ENCODE measurements at regions not wholly inside any gene's neighbourhood (a gene's known extent, or its start where the extent isn't known, plus 50 kb on each side); places are given as distances from the start of the nearest gene placed in this dataset.

GRCh38 chr7:9890092-9890491 is 1083.6 kb upstream of the PHF14 start:
- no peak for DNase-seq

- no peak for DNase-seq
Observed at GRCh38 chr7:9891056-9891455, 1082.6 kb upstream of the PHF14 start.

DNA sequence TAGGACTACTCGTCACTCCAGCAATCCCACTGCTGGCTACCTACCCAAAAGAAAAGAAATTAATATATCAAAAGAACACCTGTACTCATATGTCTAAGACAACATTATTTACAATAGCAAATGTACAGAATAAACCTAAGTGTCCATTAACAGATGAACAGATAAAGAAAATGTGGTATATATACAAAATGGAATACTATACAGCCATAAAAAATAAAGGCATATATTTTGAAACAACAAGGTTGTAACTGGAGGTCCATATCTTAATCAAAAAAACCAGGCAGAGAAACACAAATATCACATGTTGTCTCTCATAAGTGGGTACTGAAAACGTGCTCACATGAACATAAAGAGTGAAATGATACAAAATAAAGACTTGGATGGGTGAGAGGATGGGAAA is 1073.3 kb upstream of the PHF14 start:
- DNase-seq: no peak

GRCh38 chr7:9921326-9921725 is 1052.3 kb upstream of the PHF14 start:
- no peak for DNase-seq

GRCh38 chr7:9937944-9938631 is 1035.6 kb upstream of the PHF14 start:
- DNase-seq: no peak

DNA sequence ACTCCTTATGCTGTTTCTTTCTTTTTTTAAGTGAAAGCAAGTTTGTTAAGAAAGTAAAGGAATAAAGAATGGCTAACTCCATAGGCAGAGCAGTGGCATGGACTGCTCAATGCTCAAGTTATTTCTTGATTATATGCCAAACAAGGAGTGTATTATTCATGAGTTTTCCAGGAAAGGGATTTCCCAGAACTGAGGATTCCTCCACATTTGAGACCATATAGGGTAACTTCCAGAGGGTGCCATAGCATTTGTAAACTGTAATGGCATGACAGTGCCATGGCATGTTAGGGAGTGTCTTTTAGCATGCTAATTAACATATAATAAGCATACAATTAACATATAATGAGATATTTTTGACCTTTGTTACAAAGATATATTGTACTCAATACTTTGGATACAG is 1034.5 kb upstream of the PHF14 start:
- DNase-seq: no peak

- peak; percentile 44 for DNase-seq
Observed at GRCh38 chr7:9945131-9945530, 1028.5 kb upstream of the PHF14 start.

GRCh38 chr7:9945857-9946256 is 1027.8 kb upstream of the PHF14 start:
- peak; percentile 51 for DNase-seq

DNA sequence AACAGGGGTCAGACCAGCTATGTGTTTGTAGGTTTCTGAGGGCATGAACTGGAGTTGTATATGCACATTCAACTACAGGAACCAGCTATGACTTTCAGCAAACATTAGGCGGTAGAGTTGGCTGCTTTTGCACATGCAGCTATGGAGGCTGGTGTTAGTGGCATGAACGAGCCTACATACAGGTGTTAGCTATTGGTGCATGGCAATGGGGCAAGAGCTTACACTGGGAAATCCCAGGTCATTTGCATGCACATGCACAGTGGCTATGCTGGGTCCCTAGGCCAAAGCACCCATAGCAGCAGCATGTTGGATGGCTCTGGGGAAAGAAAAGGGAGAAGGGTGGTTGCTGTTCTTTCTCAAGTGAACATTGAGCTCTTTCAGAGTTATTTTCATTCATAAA is 1018.5 kb upstream of the PHF14 start:
- DNase-seq: no peak

GRCh38 chr7:9958486-9958885 is 1015.2 kb upstream of the PHF14 start:
- DNase-seq: no peak

DNA sequence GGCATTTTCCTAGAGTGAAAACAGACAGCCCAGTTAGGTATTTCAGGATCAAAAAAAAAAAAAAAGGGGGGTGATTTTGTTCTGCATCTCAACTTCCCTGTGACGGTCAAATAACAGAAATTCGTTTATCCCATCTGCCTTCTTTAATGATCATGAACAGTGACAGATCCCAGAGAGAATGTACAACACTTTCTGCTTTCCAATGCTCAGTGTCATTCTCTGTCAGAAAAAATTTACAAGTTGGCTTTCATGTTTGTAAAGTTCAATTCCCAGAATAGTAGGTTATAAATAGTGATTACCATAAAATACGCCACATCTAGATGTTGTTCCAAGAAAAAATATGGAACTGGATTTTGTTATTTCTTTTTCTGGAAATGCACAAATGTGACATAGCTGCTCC is 1013.2 kb upstream of the PHF14 start:
- DNase-seq: no peak

GRCh38 chr7:9961161-9961922 is 1012.3 kb upstream of the PHF14 start:
- no peak for DNase-seq

- no peak for DNase-seq
Observed at GRCh38 chr7:9962742-9963141, 1010.9 kb upstream of the PHF14 start.

- no peak for DNase-seq
Observed at GRCh38 chr7:9978106-9979064, 995.3 kb upstream of the PHF14 start.

GRCh38 chr7:9981742-9982349 is 991.8 kb upstream of the PHF14 start:
- DNase-seq: no peak

GRCh38 chr7:9983048-9983447 is 990.6 kb upstream of the PHF14 start:
- DNase-seq: no peak

GRCh38 chr7:10015687-10016086 is 958.0 kb upstream of the PHF14 start:
- no peak for DNase-seq

DNA sequence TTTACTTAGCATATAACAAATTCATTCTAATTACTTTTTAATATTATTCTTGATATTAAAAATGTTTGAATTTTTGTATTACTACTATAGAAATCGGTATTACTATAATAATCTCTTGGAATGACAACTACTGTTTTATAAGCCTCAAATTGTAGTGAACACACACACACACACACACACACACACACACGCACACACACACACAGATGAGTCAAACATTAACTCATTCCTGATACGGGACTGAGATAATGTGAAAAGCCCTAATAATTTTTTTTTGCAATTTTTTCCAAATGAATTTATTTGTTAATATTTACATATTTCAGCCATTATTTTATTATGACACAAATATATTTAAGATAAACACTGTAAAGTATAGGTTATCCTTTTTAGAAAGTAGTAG is 951.2 kb upstream of the PHF14 start:
- DNase-seq: no peak

GRCh38 chr7:10022957-10023356 is 950.7 kb upstream of the PHF14 start:
- peak; percentile 26 for DNase-seq

- DNase-seq: no peak
Observed at GRCh38 chr7:10034843-10035556, 938.7 kb upstream of the PHF14 start.

DNA sequence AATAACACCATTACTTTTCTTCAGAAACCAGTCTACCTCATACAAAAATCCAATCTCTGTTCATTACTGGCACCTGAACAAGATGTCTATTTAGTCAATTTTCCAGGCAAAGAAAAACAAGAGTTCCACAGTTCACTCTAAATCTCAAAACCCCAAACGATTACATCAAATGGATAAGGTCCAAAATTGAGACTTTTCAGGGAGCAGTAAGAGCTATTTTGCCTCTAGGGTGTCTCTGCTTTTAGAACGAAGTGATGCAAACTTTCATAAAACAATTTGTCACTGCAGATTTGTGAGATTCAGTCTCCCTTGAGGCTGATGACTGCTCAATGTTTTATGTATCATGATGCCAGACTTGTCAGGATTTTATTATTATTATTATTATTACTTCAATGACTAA is 937.0 kb upstream of the PHF14 start:
- DNase-seq: no peak

- no peak for DNase-seq
Observed at GRCh38 chr7:10038351-10038750, 935.3 kb upstream of the PHF14 start.
